ENCODE measurements at regions not wholly inside any gene's neighbourhood (a gene's known extent, or its start where the extent isn't known, plus 50 kb on each side); places are given as distances from the start of the nearest gene placed in this dataset.

GRCh38 chr11:70024773-70025045 is 53.4 kb upstream of the ANO1 start:
- TF ChIP-seq CTCF (conservative IDR thresholded peaks at IDR 0.05) (no peak), ZFX (IDR thresholded peaks at IDR 0.05) (no peak)

Data from C4-2B (cell line).